GM12873 (cell line): ENCODE measurements at regions not wholly inside any gene's neighbourhood (a gene's known extent, or its start where the extent isn't known, plus 50 kb on each side); places are given as distances from the start of the nearest gene placed in this dataset.

Source experiments
- CTCF ChIP-seq: IDR thresholded peaks from 2 replicates; pipeline ENCODE4 v1.5.1; 2012; ENCODE audit warnings: low read depth, mild to moderate bottlenecking, moderate library complexity, low read length, control low read depth; ENCODE audit not compliant: insufficient read depth; ENCODE audit errors: missing control alignments

DNA sequence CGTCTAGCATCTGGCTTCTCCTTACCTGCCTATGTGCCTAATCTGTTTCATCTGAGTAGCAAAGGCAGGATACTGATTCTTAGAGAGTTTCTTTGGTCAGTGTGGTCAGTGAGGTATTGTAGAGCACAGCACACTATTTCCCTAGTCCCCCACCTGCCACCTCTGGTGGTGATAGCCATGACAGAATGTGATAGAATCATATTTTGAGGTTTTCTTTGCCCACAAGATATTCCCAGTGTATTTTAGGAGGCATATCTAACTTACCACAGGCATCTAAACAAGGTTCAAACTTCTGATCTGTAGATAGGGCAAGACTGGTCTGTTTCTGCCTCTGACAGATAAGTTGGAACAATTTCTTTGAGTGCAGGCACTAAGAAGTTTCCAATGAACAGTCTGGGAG, 188.0 kb downstream of the SOX2 start:
- no peak for TF ChIP-seq CTCF

DNA sequence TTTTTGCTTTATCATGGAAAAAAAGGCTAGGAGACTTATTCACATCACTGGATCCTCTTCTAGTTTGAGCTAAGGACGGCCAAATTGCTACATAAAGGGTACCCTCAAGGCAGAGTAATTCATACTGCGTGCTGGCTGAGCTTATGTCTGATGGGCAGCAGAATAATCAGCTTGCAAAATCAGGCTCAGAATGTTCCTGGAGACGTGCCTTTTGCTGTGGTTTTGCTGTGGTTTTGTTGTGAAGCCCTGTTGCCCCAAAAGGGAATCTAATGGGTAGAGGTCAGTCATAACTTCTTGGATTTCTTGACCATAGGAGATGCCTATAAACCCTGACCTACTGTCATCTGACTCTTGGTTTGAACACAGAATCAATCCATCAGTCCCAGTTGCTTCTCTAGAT, 189.9 kb downstream of the SOX2 start:
- no peak for TF ChIP-seq CTCF

GRCh38 chr3:181906338-181906737, 194.6 kb downstream of the SOX2 start:
- TF ChIP-seq CTCF: no peak

GRCh38 chr3:181909241-181909640, 197.5 kb downstream of the SOX2 start:
- no peak for TF ChIP-seq CTCF

DNA sequence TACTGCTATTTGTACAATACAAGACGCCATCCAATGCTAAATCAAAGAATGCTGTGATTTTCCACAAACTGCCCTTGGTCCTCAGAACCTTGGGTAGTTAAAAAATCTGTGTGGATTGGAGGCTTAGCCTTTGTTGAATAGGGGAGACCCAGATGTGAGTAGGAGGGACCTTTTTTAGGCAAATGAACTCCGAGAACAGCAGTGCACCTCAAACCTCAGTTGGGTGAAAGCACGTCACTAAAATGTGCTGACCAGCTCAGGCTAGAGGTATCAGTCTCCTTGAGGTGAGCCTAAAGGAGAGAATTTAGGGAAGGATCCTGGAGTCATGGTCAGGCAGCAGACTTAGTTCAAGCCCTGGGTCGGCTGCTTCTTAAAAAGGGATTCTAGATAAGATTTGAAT, 200.7 kb downstream of the SOX2 start:
- no peak for TF ChIP-seq CTCF

- no peak for TF ChIP-seq CTCF
Observed at GRCh38 chr3:181913254-181913653, 201.5 kb downstream of the SOX2 start.

GRCh38 chr3:181915551-181915950, 203.8 kb downstream of the SOX2 start:
- no peak for TF ChIP-seq CTCF
